ENCODE measurements at regions not wholly inside any gene's neighbourhood (a gene's known extent, or its start where the extent isn't known, plus 50 kb on each side); places are given as distances from the start of the nearest gene placed in this dataset.

GRCh38 chr4:110354460-110354859 is 121.5 kb upstream of the ENPEP start:
- TF ChIP-seq JUN (IDR thresholded peaks at IDR 0.05) (no peak), CHD4 (IDR thresholded peaks at IDR 0.05; ENCODE audit: borderline replicate concordance) (no peak), KDM1A (IDR thresholded peaks at IDR 0.05; ENCODE audit: low read depth) (no peak), ELK1 (IDR thresholded peaks at IDR 0.05; ENCODE audit: low read depth, low read length) (no peak)
- TF ChIP-seq, protein P1, sequence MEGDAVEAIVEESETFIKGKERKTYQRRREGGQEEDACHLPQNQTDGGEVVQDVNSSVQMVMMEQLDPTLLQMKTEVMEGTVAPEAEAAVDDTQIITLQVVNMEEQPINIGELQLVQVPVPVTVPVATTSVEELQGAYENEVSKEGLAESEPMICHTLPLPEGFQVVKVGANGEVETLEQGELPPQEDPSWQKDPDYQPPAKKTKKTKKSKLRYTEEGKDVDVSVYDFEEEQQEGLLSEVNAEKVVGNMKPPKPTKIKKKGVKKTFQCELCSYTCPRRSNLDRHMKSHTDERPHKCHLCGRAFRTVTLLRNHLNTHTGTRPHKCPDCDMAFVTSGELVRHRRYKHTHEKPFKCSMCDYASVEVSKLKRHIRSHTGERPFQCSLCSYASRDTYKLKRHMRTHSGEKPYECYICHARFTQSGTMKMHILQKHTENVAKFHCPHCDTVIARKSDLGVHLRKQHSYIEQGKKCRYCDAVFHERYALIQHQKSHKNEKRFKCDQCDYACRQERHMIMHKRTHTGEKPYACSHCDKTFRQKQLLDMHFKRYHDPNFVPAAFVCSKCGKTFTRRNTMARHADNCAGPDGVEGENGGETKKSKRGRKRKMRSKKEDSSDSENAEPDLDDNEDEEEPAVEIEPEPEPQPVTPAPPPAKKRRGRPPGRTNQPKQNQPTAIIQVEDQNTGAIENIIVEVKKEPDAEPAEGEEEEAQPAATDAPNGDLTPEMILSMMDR (IDR thresholded peaks at IDR 0.05): no peak
